Jurkat, Clone E6-1 (cell line): ENCODE measurements at regions not wholly inside any gene's neighbourhood (a gene's known extent, or its start where the extent isn't known, plus 50 kb on each side); places are given as distances from the start of the nearest gene placed in this dataset.

Experiments
- DNase-seq: peaks from one replicate; pipeline ENCODE4 v3.0.0-alpha.2; 2011; ENCODE audit warnings: low read depth, low spot score
- H3K4me3 ChIP-seq: 2 replicates; pipeline ENCODE4 v1.5.1; 2011; ENCODE audit warnings: mild to moderate bottlenecking, low read length, control low read depth, moderate library complexity

DNA sequence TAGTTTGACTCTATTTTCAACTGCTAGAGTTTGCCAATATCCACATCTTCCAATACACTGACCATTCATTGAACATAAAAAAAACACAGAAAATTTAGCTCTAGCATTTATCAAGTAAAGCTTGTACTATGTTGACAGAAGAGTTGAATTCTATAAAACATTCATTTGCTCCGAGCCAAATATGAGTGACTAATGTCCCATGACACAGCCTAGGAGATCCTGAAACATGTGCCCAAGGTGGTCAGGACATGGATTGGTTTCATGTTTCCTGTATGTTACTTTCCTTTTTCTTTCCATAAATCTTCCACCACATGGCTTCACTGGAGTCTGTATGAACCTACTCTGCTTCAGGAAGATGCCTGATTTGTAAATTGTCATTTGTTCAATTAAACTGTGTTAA lies 122.4 kb upstream of the PRDM9 start:
- no peak overlapping the region for H3K4me3 ChIP-seq
- DNase-seq = no peak

DNA sequence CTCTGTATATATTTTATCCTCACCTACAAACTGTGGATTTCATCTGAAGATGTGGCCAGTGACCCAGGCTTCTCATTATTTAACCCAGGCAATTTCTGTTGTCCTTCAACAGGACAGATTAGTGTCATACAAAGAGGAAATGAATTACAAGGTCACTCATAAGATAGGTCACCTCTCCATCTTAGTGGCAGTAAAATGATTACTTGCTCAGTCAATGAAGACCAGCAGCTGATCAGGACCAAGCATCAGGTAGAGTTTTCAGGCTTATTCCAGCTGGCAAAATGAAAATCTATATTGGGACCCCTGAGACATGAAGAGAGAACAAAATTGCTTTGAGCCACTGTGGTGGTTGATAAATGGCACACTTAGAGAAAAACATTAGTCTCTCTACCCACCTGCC lies 135.2 kb upstream of the PRDM9 start:
- no peak overlapping the region for H3K4me3 ChIP-seq
- no peak for DNase-seq

DNA sequence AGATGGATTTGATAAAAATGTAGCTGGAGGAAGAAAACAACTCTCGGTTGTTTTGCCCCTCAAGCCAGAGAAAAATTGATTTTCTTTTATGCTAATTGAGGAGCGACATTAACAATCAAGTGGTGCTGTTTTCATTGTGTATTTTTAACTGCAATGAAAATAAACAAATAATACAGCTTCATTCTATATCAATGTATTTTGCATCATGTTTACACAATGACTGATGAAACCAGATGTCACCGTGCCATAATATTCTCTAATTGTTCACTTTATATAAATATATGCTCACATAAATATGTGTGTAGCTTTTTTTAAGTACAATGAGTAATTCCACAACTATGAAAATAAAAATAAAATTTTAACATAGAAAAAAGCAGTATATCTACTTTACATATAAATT lies 139.0 kb upstream of the PRDM9 start:
- H3K4me3 ChIP-seq = no peak overlapping the region
- DNase-seq = no peak

DNA sequence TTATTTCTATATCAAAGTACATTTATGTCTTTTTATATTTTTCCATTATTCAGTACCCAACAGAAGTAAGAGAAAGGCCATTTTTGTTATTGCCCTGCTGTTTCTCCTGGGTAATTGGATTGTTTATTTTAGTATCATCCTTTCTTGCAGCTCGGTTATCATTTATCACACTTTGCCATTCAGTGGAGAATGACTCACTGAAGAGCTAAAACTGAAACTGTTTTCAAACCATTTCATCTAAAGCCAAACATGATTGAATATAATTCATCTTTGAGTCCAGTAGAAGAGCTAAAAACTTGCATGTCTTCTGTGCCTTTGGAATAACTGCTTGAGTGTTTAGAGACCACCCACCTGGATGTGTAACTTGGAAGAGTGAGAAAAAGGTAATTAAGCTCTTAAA lies 139.5 kb upstream of the PRDM9 start:
- DNase-seq = no peak
- H3K4me3 ChIP-seq = no peak overlapping the region

DNA sequence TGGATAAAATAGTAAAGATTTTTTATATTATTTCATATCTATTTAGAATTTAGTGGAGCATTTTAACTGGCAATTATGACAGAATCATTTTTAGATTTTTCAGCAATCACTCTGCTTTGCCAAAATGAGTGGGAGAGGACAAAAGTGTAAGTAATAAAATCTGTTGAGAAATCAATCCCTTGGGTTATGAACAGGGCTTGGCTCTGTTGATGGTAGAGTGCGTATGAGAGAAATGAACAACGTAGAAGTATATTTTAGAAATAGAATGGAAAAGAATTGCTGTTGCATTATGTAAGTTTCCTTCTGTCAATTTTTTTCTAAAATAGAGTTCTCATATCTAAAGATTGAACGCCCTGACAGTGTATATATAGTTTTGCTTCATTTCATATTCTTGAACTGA lies 154.1 kb upstream of the PRDM9 start:
- DNase-seq = no peak

DNA sequence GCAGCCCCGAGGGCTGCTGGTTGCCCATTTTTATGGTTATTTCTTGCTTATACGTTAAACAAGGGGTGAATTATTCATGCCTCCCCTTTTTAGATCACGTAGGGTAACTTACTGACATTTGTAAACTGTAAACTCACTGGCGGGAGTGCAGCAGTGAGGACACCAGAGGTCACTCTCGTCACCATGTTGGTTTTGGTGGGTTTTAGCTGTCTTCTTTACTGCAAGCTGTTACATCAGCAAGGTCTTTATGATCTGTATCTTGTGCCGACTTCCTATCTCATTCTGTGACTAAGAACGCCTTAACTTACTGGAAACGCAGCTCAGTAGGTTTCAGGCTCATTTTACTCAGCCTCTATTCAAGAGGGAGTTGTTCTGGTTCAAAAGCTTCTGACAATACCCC lies 155.0 kb upstream of the PRDM9 start:
- H3K4me3 ChIP-seq = no peak overlapping the region
- no peak for DNase-seq

More for the DNA sequence above, 154.1 kb upstream of the PRDM9 start:
- no peak overlapping the region for H3K4me3 ChIP-seq

DNA sequence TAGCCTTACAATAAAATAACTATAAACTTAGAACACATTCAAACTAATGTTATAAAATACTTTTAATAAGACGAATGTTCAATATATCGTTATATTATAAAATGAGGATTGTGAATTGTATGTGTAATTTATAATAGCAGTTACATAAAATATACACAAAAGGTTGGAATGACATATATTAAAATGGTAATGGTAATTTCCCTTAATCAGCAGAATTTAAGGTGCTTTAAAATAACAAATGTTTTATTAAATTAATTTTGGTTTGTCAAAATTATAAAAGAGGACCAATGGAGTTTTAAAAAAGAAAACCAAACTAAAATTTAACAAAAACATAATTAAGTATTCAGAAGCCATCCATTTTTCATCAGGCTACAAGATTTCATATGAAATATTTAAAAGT lies 164.3 kb upstream of the PRDM9 start:
- H3K4me3 ChIP-seq = no peak overlapping the region
- DNase-seq = no peak

DNA sequence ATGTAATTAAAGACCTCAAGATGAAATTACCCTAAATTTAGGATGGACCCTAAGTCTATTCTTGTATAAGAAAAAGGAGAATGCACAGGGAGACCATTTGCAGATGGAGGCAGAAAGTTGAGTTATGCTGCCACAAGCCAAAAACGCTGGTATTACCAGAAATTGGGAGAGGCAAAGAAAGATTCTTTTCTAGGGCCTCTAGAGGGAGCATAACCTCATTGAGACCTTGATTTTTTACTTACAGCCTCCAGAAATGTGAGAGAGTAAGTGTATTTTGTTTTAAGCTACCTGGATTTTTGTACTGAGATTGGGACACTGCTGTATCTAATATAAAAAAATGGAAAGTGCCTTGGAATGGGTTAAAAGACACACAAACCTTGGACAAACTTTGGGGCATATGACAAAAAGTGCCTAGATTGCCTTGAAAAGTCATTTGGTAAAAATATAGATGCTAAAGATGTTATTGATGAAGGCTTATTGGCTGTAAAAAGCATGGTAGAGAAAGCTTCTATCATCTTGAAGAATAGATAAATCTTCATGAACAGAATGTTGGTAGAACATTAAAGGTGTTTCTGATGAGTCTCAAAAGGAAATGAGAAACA lies 174.7 kb upstream of the PRDM9 start:
- peak; percentile 10 for DNase-seq
- H3K4me3 ChIP-seq = no peak overlapping the region

DNA sequence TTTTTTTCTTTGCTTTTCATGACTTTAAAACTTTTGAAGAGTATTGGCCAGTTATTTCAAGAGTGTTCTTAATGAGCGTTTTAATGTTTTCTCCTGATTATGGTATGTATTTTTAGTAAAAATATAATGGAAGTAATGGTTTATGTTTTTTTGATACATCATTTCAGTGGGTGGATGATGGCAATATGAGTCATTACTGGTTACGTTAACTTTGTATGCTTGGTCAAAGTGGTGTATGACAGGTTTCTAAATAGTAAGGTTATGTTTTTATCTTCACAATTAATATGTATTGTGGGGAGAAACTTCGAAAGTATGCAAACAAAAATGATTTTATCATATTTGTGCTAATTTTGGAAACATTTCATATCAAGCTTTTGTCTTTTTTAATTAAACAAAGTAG lies 176.7 kb upstream of the PRDM9 start:
- no peak for DNase-seq

DNA sequence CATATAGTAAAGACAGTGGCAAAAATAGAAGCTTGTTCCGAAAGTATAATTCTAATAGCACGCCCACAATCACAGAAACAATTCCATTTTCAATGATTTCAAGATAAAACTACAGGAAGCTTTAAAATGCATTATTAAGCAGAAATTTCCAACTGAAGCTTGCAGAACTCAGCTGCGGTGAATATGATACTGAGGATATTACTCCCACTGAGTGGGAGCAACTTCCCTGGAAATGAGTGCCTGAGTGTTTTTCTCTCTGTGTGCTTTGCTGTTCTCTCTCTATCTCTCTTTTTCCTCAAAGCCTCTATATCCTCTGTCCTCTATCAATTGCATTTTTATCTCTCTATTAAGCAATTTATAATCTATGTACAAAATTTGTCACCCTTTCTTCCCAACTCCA lies 187.5 kb upstream of the PRDM9 start:
- no peak overlapping the region for H3K4me3 ChIP-seq
- no peak for DNase-seq

More for the DNA sequence above, 176.7 kb upstream of the PRDM9 start:
- no peak overlapping the region for H3K4me3 ChIP-seq

DNA sequence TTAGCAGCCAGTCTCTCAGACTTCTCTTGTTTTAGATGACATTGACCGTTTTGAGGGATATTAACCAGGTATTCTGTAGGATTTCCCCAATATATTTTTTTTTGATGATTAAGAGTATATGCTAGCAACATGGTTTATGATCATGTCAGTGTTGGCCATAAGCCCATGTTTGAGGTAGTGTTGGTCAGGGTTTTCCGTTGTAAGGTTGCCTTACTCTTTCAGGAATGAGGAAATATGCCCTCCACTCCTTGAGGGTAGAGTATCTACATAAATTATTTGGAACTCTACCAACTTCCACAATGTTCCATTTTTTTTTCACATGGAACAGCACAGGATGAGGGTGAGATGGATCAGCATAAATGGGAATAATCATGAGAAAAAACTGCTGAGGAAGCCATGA lies 188.4 kb upstream of the PRDM9 start:
- H3K4me3 ChIP-seq = no peak overlapping the region
- no peak for DNase-seq

DNA sequence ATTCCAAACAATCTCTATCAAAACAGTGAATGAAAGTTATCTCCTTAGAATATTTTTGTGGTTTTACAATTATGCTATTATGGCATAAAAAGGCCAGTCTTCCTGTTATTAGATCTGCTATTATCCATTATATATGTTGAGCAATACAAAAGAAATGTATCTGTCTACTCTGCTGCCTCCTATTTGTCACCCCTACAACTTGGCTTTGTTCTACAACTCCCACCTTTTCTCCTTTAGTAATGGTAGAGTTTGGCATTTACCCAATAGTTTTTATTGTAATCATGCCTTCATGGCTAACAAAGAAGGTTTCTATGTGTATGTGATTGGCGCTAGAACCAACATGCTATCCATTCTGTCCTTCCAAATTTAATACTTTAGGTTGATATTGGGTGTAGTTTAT lies 189.2 kb upstream of the PRDM9 start:
- H3K4me3 ChIP-seq = no peak overlapping the region
- DNase-seq = no peak

DNA sequence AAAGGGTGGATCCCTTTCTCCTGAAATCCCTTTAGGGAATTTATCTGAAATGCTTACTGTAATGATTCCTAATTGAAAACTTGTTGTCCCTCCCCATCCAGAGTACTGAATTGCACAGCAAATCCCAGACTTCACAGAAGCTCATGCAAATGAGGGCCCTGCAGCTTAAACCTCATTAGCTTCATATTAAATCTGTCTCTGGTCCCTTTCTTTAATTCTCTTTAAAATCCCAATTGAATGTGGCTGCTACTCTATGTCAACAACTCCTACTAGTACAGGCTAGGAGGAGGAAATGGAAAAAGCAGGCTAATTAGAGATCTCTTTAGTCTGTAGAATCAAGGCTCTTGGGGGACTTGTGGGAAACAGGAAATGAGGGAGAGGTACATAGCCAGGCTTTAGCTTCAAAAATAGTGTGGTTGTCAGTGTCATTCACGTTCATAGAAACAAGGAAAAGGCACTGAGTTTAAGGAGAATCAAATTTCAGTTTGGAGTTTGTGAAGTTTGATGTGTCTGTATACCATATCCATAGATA lies 191.3 kb upstream of the PRDM9 start:
- no peak overlapping the region for H3K4me3 ChIP-seq

DNA sequence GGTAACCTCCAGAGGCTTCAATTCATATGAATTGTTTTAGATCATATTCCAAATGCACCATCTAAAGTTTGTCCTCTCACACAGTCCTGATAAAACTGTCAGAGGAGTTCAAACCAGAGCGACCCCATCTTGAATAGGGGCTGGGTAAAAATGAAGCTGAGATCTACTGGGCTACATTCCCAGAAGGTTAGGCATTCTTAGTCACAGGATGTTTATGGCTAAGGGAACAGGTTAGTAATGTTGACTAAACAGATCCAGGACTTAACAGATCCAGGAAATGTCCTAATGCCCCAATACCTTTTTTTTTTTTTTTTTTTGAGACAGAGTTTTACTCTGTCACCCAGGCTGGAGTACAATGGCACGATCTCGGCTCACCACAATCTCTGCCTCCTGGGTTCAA lies 192.6 kb upstream of the PRDM9 start:
- H3K4me3 ChIP-seq = no peak overlapping the region
- no peak for DNase-seq

More for the DNA sequence above, 191.3 kb upstream of the PRDM9 start:
- no peak for DNase-seq

DNA sequence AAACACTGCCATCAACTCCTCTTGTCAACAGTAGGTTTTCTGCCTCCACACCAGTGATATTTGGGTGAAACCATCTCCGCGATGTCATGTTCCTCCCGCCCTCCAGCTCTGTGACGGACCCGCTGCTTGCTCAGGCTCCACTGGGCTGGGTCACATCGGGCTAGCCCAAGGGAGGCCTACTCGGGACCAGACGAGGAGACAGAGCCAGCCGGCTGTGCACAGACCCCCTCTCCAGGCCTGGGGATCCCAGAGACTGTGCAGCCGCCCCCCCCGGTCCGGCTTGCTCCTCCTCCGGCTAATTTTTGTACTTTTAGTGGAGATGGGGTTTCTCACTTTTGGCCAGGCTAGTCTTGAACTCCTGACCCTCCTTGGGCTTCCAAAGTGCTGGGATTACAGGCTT lies 202.4 kb upstream of the PRDM9 start:
- H3K4me3 ChIP-seq = no peak overlapping the region
- no peak for DNase-seq

DNA sequence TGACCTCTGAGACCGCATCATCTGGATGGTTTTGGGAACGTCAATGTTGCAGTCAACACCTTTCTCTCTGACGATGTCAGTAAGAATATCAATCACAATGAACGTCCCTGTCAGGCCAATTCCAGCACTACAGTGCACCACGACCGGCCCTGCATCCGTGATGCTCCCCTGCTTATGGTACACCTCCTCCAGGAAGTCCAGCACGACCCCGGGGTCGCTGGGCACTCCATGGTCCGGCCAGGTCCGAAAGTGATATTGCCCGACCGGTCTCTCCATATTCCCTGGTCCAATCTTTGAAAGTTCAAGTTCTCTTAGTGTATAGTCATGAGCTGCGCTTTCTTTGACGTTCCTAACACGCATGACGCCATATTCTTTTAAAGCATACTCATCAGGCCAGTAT lies 203.6 kb upstream of the PRDM9 start:
- DNase-seq = no peak
- no peak overlapping the region for H3K4me3 ChIP-seq

DNA sequence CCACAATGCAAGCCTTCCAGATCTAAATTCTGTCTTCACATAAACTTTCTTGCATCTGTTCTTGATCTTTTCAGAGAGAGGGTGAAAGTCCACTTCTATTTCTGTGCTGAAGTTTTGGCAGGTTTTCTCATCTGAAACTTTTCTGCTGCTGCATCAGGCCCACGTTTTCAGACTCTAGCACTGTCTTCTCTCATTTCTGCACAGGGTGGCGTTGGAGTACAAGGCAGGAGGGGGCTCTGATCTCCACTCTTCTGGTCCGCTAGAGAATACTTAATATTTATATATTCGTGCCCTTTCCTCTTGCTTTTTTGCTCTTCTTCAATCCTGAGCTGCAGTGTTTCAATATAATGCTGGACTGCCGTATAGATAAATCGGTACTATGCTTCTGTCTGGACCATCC lies 204.0 kb upstream of the PRDM9 start:
- H3K4me3 ChIP-seq = no peak overlapping the region
- DNase-seq = no peak

DNA sequence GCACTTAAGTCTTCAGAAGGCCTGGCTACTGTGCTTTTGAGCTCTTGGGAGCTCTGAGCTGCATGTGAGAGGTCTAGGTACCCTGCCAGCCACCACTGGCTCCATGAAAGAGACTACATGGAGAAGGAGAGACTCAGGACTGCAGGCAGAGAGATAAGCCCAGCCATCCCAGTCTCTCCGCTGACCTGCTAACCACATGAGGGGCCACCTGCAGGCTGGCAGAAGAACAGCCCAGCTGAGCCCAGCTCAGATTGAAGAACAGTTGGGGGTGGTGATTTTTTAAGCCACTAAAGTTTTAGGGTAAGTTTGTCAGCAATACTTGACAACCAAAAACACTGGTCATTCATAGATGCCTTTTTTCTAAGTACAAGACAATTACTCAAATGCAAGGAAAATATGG lies 205.0 kb upstream of the PRDM9 start:
- H3K4me3 ChIP-seq = no peak overlapping the region
- DNase-seq = no peak

DNA sequence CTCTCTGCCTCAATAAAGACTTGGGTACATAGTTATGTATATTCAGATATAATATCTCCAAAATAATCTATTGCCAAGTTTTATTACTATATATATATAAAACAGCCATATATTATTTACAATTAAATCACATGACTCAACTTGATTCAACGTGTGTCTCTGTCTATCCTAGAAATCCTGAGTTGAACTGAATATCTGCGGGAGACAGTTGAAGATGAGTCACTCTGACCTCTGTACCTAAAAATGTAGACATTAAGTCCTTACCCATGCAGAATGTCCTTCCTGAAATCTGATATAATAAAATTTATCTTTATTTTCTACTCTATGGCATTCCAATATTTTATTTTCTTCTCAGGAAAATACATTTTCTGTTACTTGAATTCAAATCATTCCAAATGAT lies 218.2 kb upstream of the PRDM9 start:
- no peak for DNase-seq
- no peak overlapping the region for H3K4me3 ChIP-seq

DNA sequence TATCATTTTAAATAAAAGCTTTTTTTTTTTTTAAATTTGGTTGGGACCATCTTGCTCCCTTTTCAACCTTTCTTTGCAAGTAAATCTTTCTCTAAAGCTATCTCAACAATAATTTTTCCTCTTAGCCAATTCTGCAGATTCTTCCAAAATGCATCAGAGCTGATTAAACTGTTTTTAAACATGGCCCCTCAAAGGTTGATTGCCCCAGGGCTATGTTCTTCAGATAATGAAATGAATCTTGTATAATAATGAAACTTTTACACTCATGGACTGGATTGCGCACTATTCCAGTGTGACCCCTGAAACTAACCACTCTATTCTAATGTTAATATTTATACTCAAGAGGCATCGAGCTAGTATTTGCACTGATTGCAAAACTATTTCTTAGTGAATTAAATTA lies 222.8 kb upstream of the PRDM9 start:
- H3K4me3 ChIP-seq = no peak overlapping the region
- DNase-seq = no peak

DNA sequence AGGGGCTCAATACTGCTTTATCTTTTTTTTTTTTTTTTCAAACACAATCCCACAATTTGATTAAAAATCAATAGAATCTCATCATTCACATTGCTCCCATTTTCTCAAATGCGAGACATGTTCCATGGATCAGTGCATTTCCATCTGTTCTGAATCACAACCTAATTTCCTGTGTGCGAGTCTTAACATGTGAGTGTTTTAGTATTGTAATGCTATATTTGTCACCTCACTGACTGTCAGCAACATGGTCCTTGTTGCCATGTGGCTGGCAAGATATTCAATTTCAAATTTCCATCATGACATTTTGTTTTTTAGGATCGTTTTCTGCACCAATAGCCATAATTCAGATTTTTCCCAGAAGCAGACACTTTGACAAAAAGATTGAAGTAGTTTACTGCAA lies 233.2 kb upstream of the PRDM9 start:
- no peak for DNase-seq
- no peak overlapping the region for H3K4me3 ChIP-seq

DNA sequence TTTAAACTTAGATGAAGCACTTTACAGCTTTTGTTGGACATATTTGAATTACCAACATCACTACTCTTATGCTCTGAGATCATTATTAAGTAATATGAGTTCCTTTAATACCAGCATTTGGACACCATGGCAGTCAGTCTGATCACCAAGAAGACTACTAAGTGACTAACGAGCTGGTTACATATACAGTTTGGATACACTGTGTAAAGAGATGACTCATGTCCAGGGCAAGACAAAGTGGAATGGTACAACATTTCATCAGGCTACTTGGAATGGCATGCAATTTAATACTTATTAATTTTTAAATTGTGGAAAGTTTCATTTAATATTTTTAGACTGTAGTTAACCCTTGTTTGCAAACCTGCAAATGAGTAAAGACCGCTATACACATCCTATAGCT lies 237.4 kb upstream of the PRDM9 start:
- no peak overlapping the region for H3K4me3 ChIP-seq
- DNase-seq = no peak
